ENCODE measurements at regions not wholly inside any gene's neighbourhood (a gene's known extent, or its start where the extent isn't known, plus 50 kb on each side); places are given as distances from the start of the nearest gene placed in this dataset.

GRCh38 chr15:37581866-37582532, 352.4 kb upstream of the TMCO5A start:
- Histone ChIP-seq H3K27ac (no peak overlapping the region), H3K4me1 (no peaks in the 10 kb centered on the region), H3K27me3 (no peaks in the 10 kb centered on the region), H3K36me3 (no peaks in the 10 kb centered on the region), H3K4me3 (no peak overlapping the region), H3K9me3 (no peaks in the 10 kb centered on the region)
- WGBS, 2 donors (ENCODE audit: low coverage in 1 of 2) = 89% methylated on average over 25 of the region's 25 CpGs; no CpG with 5 or more reads in 1 of the 2 donors
- TF ChIP-seq POLR2AphosphoS5 (IDR thresholded peaks at IDR 0.05) = no peak
- TF ChIP-seq POLR2A (IDR thresholded peaks at IDR 0.05) = no peak
- TF ChIP-seq CTCF (IDR thresholded peaks at IDR 0.05) = no peak
- no peak for TF ChIP-seq EP300 (IDR thresholded peaks at IDR 0.05; ENCODE audit: low read depth)
- no peak for DNase-seq
- intact Hi-C loops (cut with DNase I; ENCODE audit: low total_unique reads) = no loop called here
- in situ Hi-C loops (cut with MboI; ENCODE audit: low pct_ligation_motif_present in 1 of 4, low pct_unique_long_range_greater_than_20kb in 1 of 4, low sequenced_read_pairs in 3 of 4) = no loop called here

GRCh38 chr15:37582852-37583251, 351.6 kb upstream of the TMCO5A start:
- TF ChIP-seq CTCF (IDR thresholded peaks at IDR 0.05) (no peak), EP300 (IDR thresholded peaks at IDR 0.05; ENCODE audit: low read depth) (no peak), POLR2AphosphoS5 (IDR thresholded peaks at IDR 0.05) (no peak)
- H3K9me3 ChIP-seq = no peaks in the 10 kb centered on the region
- no peaks in the 10 kb centered on the region for H3K4me1 ChIP-seq
- H3K36me3 ChIP-seq = no peaks in the 10 kb centered on the region
- no peak overlapping the region for H3K4me3 ChIP-seq
- no peaks in the 10 kb centered on the region for H3K27me3 ChIP-seq
- intact Hi-C loops (cut with DNase I; ENCODE audit: low total_unique reads) (no loop called here), in situ Hi-C loops (cut with MboI; ENCODE audit: low pct_ligation_motif_present in 1 of 4, low pct_unique_long_range_greater_than_20kb in 1 of 4, low sequenced_read_pairs in 3 of 4) (no loop called here)
- DNase-seq = no peak
- H3K27ac ChIP-seq = no peak overlapping the region
- 85% methylated on average over 5 of the region's 5 CpGs; no CpG with 5 or more reads in 1 of the 2 donors for WGBS, 2 donors (ENCODE audit: low coverage in 1 of 2)

- no peak for TF ChIP-seq CTCF (IDR thresholded peaks at IDR 0.05)
- TF ChIP-seq POLR2AphosphoS5 (IDR thresholded peaks at IDR 0.05) = no peak
- TF ChIP-seq POLR2A (IDR thresholded peaks at IDR 0.05) = no peak
- TF ChIP-seq EP300 (IDR thresholded peaks at IDR 0.05; ENCODE audit: low read depth) = no peak
- Histone ChIP-seq H3K36me3 (no peaks in the 10 kb centered on the region), H3K4me3 (no peak overlapping the region), H3K27me3 (no peaks in the 10 kb centered on the region), H3K9me3 (no peaks in the 10 kb centered on the region), H3K4me1 (no peaks in the 10 kb centered on the region), H3K27ac (no peak overlapping the region)
- no peak for DNase-seq
- in situ Hi-C loops (cut with MboI; ENCODE audit: low pct_ligation_motif_present in 1 of 4, low pct_unique_long_range_greater_than_20kb in 1 of 4, low sequenced_read_pairs in 3 of 4) (no loop called here), intact Hi-C loops (cut with DNase I; ENCODE audit: low total_unique reads) (no loop called here)
- WGBS, 2 donors (ENCODE audit: low coverage in 1 of 2) = 90 to 91% methylated on average over 9 to 10 of the region's 10 CpGs
Measured at GRCh38 chr15:37586011-37586583, 348.3 kb upstream of the TMCO5A start.

GRCh38 chr15:37586976-37587375, 347.5 kb upstream of the TMCO5A start:
- intact Hi-C loops (cut with DNase I; ENCODE audit: low total_unique reads) (no loop called here), in situ Hi-C loops (cut with MboI; ENCODE audit: low pct_ligation_motif_present in 1 of 4, low pct_unique_long_range_greater_than_20kb in 1 of 4, low sequenced_read_pairs in 3 of 4) (no loop called here)
- no peak overlapping the region for H3K27ac ChIP-seq
- H3K27me3 ChIP-seq = no peaks in the 10 kb centered on the region
- no peaks in the 10 kb centered on the region for H3K9me3 ChIP-seq
- no peak for TF ChIP-seq EP300 (IDR thresholded peaks at IDR 0.05; ENCODE audit: low read depth)
- no peak for TF ChIP-seq POLR2AphosphoS5 (IDR thresholded peaks at IDR 0.05)
- TF ChIP-seq CTCF (IDR thresholded peaks at IDR 0.05) = no peak
- no peak for TF ChIP-seq POLR2A (IDR thresholded peaks at IDR 0.05)
- H3K4me3 ChIP-seq = no peak overlapping the region
- WGBS, 2 donors (ENCODE audit: low coverage in 1 of 2) = 55 to 57% methylated on average over 7 of the region's 7 CpGs
- H3K36me3 ChIP-seq = no peaks in the 10 kb centered on the region
- no peaks in the 10 kb centered on the region for H3K4me1 ChIP-seq
- DNase-seq = no peak
